ENCODE measurements at regions not wholly inside any gene's neighbourhood (a gene's known extent, or its start where the extent isn't known, plus 50 kb on each side); places are given as distances from the start of the nearest gene placed in this dataset.

DNA sequence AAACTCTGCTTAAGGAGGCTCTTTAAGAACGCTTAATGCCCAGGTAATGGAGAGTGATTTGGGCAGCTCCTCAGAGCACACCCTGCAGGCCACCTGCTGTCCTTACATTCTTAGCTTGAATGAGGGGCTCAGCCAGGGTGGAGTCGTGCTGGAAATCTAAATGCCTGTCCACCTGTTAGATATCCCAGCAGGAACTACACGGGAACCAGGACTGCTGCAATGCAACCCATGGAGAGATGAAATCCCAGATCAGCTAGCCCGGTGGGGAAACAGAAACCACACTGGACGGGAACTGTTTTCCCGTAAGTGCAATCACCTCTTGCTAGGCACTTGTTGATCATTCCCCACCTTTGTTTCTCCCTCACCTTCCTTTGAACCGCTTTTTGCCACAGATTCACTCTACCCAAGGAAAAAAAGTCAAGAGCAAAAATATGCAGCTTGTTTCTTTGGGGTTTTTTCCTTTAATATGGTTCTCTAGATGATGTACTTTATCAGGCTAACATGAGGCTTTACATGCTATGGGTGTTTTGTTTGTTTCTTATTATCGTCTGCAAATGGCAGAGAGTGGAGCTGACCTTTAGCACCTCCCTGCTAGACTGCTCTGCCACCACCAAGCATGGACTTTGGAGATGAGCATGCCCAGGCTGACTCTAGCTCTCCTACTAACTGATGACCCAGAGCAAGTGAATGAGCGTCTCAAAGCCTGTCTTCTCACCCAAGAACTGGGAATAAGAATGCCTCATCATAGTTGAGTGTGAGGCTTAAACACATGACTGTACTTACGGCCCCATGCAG is 125.9 kb upstream of the TNFAIP3 start:
- DNase-seq (no peak), ATAC-seq (no peak)
- Histone ChIP-seq H3K27ac (peak overlapping the region in 2 of 12 donors; percentile 5 to 17), H3K27me3 (no peaks in the 10 kb centered on the region), H3K36me3 (no peaks in the 10 kb centered on the region), H3K9me3 (no peaks in the 10 kb centered on the region), H3K4me3 (no peak overlapping the region), H3K4me1 (peaks cover 0 to 21% (median 0%) of the 10 kb centered on the region in 12 donors)
- WGBS, 4 donors: 82 to 83% (median 82%) methylated on average over 10 of the region's 10 CpGs
- TF ChIP-seq, protein P1, sequence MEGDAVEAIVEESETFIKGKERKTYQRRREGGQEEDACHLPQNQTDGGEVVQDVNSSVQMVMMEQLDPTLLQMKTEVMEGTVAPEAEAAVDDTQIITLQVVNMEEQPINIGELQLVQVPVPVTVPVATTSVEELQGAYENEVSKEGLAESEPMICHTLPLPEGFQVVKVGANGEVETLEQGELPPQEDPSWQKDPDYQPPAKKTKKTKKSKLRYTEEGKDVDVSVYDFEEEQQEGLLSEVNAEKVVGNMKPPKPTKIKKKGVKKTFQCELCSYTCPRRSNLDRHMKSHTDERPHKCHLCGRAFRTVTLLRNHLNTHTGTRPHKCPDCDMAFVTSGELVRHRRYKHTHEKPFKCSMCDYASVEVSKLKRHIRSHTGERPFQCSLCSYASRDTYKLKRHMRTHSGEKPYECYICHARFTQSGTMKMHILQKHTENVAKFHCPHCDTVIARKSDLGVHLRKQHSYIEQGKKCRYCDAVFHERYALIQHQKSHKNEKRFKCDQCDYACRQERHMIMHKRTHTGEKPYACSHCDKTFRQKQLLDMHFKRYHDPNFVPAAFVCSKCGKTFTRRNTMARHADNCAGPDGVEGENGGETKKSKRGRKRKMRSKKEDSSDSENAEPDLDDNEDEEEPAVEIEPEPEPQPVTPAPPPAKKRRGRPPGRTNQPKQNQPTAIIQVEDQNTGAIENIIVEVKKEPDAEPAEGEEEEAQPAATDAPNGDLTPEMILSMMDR (IDR thresholded peaks at IDR 0.05): no peak
- TF ChIP-seq POLR2A (IDR thresholded peaks at IDR 0.05): no peak
- intact Hi-C loops (cut with DNase I): no loop called here

DNA sequence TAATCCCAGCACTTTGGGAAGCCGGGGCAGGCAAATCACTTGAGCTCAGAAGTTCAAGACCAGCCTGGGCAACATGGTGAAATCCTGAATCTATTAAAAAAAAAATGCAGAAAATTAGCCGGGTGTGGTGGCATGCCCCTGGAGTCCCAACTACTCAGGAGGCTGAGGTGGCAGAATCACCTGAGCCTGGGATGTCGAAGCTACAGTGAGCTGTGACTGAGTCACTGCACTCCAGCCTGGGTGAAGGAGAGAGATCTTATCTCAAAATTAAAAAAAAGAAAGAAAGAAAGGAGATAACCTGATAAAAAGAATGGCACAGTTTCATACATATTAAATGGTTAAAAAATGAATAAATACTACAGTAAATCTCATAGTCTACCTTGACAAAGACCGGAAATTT is 123.6 kb upstream of the TNFAIP3 start:
- no peak for DNase-seq
- Histone ChIP-seq H3K27me3 (no peaks in the 10 kb centered on the region), H3K27ac (no peak overlapping the region), H3K36me3 (no peaks in the 10 kb centered on the region), H3K4me1 (peaks cover 0 to 6% (median 0%) of the 10 kb centered on the region in 12 donors), H3K4me3 (no peak overlapping the region), H3K9me3 (no peaks in the 10 kb centered on the region)
- WGBS, 4 donors: 93 to 96% (median 94%) methylated on average over 4 of the region's 4 CpGs
- intact Hi-C loops (cut with DNase I): no loop called here
- TF ChIP-seq POLR2A (IDR thresholded peaks at IDR 0.05): no peak
- TF ChIP-seq, protein P1 (IDR thresholded peaks at IDR 0.05): no peak
- no peak for ATAC-seq

DNA sequence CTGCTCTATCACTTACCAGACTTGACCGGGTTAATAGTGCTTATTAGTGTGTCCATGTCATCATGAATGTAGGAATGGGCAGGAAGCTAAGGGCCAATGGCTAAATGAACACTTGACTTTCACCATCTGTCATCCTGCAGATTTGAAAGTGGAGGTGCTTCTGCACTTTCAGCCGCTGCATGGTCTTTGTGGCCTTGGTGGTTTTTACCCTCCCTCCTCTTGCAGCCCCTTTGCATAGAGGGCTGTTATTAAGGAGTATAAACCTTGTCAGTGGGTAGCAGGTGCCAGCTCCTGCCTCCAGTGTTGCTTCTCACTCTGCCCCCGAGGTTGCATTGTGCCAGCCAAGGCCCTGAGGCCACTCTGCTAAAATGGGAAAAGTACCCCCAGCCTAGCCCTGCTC is 122.2 kb upstream of the TNFAIP3 start:
- Histone ChIP-seq H3K36me3 (no peaks in the 10 kb centered on the region), H3K4me3 (no peak overlapping the region), H3K27ac (no peak overlapping the region), H3K9me3 (no peaks in the 10 kb centered on the region), H3K27me3 (no peaks in the 10 kb centered on the region), H3K4me1 (peaks cover 0 to 14% (median 2%) of the 10 kb centered on the region in 12 donors)
- ATAC-seq (no peak), DNase-seq (no peak)
- intact Hi-C loops (cut with DNase I): loop anchor here in 1 of 10 donors (5.0 kb wide), 1 partner anchor 37 kb away; no protein-coding TSS in a partner anchor
- TF ChIP-seq, protein P1 (IDR thresholded peaks at IDR 0.05): no peak
- no peak for TF ChIP-seq POLR2A (IDR thresholded peaks at IDR 0.05)
- WGBS, 4 donors: 78 to 98% (median 86%) methylated on average over 3 of the region's 3 CpGs

DNA sequence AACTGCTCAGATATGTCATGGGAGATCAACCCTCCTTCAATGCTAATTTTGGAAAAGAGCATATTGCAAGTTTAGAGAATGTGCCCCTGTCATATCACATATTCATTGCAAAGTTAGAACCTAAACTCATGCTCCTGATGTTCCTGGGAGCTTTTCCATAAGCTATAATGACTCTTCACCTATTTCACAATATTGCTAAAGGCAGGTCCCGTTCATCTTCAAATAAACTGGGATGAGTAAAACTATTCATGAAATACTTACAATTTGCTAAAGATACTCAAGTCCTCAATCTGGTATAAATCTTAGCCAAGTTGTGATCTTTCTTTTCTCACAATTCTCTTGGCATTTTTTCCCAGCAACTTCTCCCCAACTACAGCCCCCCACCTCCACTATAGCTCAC is 121.7 kb upstream of the TNFAIP3 start:
- ATAC-seq (no peak), DNase-seq (no peak)
- no peak overlapping the region for H3K27ac ChIP-seq
- peaks cover 0 to 18% (median 4%) of the 10 kb centered on the region in 12 donors for H3K4me1 ChIP-seq
- H3K27me3 ChIP-seq: no peaks in the 10 kb centered on the region
- 88 to 95% (median 91%) methylated on average over 1 of the region's 1 CpG for WGBS, 4 donors
- no peak for TF ChIP-seq POLR2A (IDR thresholded peaks at IDR 0.05)
- TF ChIP-seq, protein P1 (IDR thresholded peaks at IDR 0.05): no peak
- H3K9me3 ChIP-seq: no peaks in the 10 kb centered on the region
- intact Hi-C loops (cut with DNase I): loop anchor here in 1 of 10 donors (5.0 kb wide), 1 partner anchor 37 kb away; no protein-coding TSS in a partner anchor
- H3K4me3 ChIP-seq: no peak overlapping the region
- no peaks in the 10 kb centered on the region for H3K36me3 ChIP-seq

Data from heart left ventricle (tissue), 16 donors.